SK-N-SH treated with all-trans-retinoic acid at 6 μM for 48 hours (cell line): ENCODE measurements at regions not wholly inside any gene's neighbourhood (a gene's known extent, or its start where the extent isn't known, plus 50 kb on each side); places are given as distances from the start of the nearest gene placed in this dataset.

Experiments
- ATAC-seq: fragments of 200-7000 bp; cut with Tn5 transposase; 3 replicates; pipeline ENCODE4 v1.9.1; 2020; ENCODE audit warnings: mild to moderate bottlenecking, moderate library complexity
- ARNTL ChIP-seq: fragments of 450-650 bp; formaldehyde crosslinking; IDR thresholded peaks from 2 replicates; pipeline ENCODE4 v1.5.0; 2020; ENCODE audit warnings: low read depth, mild to moderate bottlenecking, moderate library complexity, borderline replicate concordance
- BACH2 ChIP-seq: fragments of 250-450 bp; sonication (Bioruptor Pico); IDR thresholded peaks from 2 replicates; pipeline ENCODE4 v1.9.0; 2021; ENCODE audit warnings: mild to moderate bottlenecking, borderline replicate concordance
- CSDC2 ChIP-seq: fragments of 250-450 bp; sonication (Bioruptor Pico); IDR thresholded peaks from 2 replicates; pipeline ENCODE4 v1.5.0; 2020; ENCODE audit warnings: mild to moderate bottlenecking, moderate library complexity
- ESRRG ChIP-seq: fragments of 250-450 bp; sonication (Bioruptor Pico); IDR thresholded peaks from 2 replicates; pipeline ENCODE4 v1.6.1; 2021; ENCODE audit warnings: mild to moderate bottlenecking
- GLIS3 ChIP-seq: fragments of 250-450 bp; sonication (Bioruptor Pico); IDR thresholded peaks from 2 replicates; pipeline ENCODE4 v1.5.0; 2020; ENCODE audit warnings: mild to moderate bottlenecking, moderate library complexity
- ISL1 ChIP-seq: fragments of 250-450 bp; sonication (Bioruptor Pico); IDR thresholded peaks from 2 replicates; pipeline ENCODE4 v2.1.2; 2022; ENCODE audit warnings: mild to moderate bottlenecking, moderate library complexity
- OSR1 ChIP-seq: fragments of 250-450 bp; sonication (Bioruptor Pico); IDR thresholded peaks from 2 replicates; pipeline ENCODE4 v1.8.0; 2022; ENCODE audit warnings: moderate library complexity, mild to moderate bottlenecking, inconsistent platforms
- PPARA ChIP-seq: fragments of 250-450 bp; sonication (Bioruptor Pico); IDR thresholded peaks from 2 replicates; pipeline ENCODE4 v1.5.0; 2020; ENCODE audit warnings: mild to moderate bottlenecking, borderline replicate concordance
- RARB ChIP-seq: fragments of 250-450 bp; sonication (Bioruptor Pico); IDR thresholded peaks from 2 replicates; pipeline ENCODE4 v1.8.0; 2021; ENCODE audit warnings: mild to moderate bottlenecking, moderate library complexity
- TCF4 ChIP-seq: fragments of 250-450 bp; sonication (Bioruptor Pico); IDR thresholded peaks from 2 replicates; pipeline ENCODE4 v1.8.0; 2021; ENCODE audit warnings: mild to moderate bottlenecking, moderate library complexity, borderline replicate concordance
- TOX ChIP-seq: fragments of 250-450 bp; sonication (Bioruptor Pico); IDR thresholded peaks from 2 replicates; pipeline ENCODE4 v1.8.0; 2021; ENCODE audit warnings: mild to moderate bottlenecking, moderate library complexity, borderline replicate concordance
- ZC3H10 ChIP-seq: fragments of 250-450 bp; sonication (Bioruptor Pico); IDR thresholded peaks from 2 replicates; pipeline ENCODE4 v1.5.1; 2021; ENCODE audit warnings: mild to moderate bottlenecking, moderate library complexity
- ZFP3 ChIP-seq: fragments of 250-450 bp; sonication (Bioruptor Pico); IDR thresholded peaks from 2 replicates; pipeline ENCODE4 v1.5.0; 2020; ENCODE audit warnings: mild to moderate bottlenecking, moderate library complexity
- ZFP30 ChIP-seq: fragments of 450-650 bp; formaldehyde crosslinking; IDR thresholded peaks from 2 replicates; pipeline ENCODE4 v1.5.0; 2022; ENCODE audit warnings: mild to moderate bottlenecking, moderate library complexity
- ZNF565 ChIP-seq: fragments of 450-650 bp; formaldehyde crosslinking; conservative IDR thresholded peaks from 2 replicates; pipeline ENCODE4 v1.5.0; 2020; ENCODE audit warnings: low read depth, mild to moderate bottlenecking, moderate library complexity
- ZNF70 ChIP-seq: fragments of 450-650 bp; formaldehyde crosslinking; IDR thresholded peaks from 2 replicates; pipeline ENCODE4 v1.5.0; 2020; ENCODE audit warnings: mild to moderate bottlenecking, moderate library complexity
- TF ChIP-seq, protein P1 (sequence below): fragments of 250-450 bp; sonication (Bioruptor Pico); IDR thresholded peaks from 2 replicates; pipeline ENCODE4 v1.5.1; 2021; ENCODE audit warnings: mild to moderate bottlenecking, moderate library complexity
- TF ChIP-seq, protein P2 (sequence below): fragments of 250-450 bp; sonication (Bioruptor Pico); IDR thresholded peaks from 2 replicates; pipeline ENCODE4 v1.8.0; 2021; ENCODE audit warnings: low read depth, mild to moderate bottlenecking, moderate library complexity, borderline replicate concordance
- TF ChIP-seq, protein P3 (sequence below): fragments of 250-450 bp; sonication (Bioruptor Pico); IDR thresholded peaks from 2 replicates; pipeline ENCODE4 v1.8.0; 2020; ENCODE audit warnings: mild to moderate bottlenecking, moderate library complexity, borderline replicate concordance
- TF ChIP-seq, protein P4 (sequence below): fragments of 250-450 bp; sonication (Bioruptor Pico); IDR thresholded peaks from 2 replicates; pipeline ENCODE4 v1.5.0; 2020; ENCODE audit warnings: mild to moderate bottlenecking, moderate library complexity
- TF ChIP-seq, protein P5 (sequence below): fragments of 250-450 bp; sonication (Bioruptor Pico); IDR thresholded peaks from 2 replicates; pipeline ENCODE4 v1.5.1; 2020; ENCODE audit warnings: low read depth, mild to moderate bottlenecking, moderate library complexity

DNA sequence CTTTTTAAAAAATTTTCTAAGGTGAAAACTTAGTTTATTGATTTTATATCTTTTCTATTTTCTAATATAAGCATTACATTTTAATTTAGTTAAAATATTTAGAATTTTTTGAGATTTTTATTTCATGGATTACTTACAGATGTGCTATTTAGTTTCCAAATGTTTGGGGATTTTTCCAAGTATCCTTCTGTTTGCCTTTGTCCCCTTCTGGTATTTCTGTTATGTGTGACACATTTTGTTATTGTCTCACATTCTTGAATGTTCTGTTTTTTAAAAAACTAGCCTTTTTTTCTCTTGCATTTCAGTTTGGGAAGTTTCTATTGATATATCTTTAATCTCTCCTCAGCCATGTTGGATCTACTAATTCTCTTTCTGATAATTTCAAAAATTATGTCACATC, 234.9 kb downstream of the FAM170A start (continued):
- TF ChIP-seq ZFP30 (CRISPR knock-in tag) (no peak), GLIS3 (no peak), ZC3H10 (CRISPR knock-in tag) (no peak), ISL1 (no peak), ZFP3 (no peak)
- TF ChIP-seq, protein P1, sequence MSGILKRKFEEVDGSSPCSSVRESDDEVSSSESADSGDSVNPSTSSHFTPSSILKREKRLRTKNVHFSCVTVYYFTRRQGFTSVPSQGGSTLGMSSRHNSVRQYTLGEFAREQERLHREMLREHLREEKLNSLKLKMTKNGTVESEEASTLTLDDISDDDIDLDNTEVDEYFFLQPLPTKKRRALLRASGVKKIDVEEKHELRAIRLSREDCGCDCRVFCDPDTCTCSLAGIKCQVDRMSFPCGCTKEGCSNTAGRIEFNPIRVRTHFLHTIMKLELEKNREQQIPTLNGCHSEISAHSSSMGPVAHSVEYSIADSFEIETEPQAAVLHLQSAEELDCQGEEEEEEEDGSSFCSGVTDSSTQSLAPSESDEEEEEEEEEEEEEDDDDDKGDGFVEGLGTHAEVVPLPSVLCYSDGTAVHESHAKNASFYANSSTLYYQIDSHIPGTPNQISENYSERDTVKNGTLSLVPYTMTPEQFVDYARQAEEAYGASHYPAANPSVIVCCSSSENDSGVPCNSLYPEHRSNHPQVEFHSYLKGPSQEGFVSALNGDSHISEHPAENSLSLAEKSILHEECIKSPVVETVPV = no peak
- TF ChIP-seq, all 23 proteins: peak for 0

DNA sequence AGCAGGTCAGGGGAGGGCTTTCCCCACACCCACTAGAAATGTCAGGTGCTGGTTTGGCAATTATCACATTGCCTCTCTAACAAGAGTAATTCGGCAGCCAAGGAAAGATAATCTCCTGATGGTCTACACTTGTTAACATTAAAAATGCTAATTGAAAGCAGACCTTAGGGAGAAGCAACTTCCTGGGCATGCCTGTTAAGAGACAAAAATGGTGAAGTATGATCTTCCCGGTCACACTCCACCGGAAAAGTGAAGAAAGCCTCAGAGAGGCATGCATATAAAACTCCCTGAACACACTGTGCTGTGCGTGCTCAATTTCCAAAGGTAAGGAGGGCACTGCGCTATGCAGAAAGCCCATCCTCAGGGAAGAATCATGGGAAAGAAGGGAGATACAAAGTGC, 244.3 kb downstream of the FAM170A start:
- TF ChIP-seq OSR1 (CRISPR knock-in tag) = no peak
- no peak for TF ChIP-seq ESRRG
- TF ChIP-seq, protein P2, sequence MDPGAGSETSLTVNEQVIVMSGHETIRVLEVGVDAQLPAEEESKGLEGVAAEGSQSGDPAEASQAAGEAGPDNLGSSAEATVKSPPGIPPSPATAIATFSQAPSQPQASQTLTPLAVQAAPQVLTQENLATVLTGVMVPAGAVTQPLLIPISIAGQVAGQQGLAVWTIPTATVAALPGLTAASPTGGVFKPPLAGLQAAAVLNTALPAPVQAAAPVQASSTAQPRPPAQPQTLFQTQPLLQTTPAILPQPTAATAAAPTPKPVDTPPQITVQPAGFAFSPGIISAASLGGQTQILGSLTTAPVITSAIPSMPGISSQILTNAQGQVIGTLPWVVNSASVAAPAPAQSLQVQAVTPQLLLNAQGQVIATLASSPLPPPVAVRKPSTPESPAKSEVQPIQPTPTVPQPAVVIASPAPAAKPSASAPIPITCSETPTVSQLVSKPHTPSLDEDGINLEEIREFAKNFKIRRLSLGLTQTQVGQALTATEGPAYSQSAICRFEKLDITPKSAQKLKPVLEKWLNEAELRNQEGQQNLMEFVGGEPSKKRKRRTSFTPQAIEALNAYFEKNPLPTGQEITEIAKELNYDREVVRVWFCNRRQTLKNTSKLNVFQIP (CRISPR knock-in tag) = no peak
- no peak for TF ChIP-seq BACH2 (CRISPR knock-in tag)
- no peak for TF ChIP-seq TOX (CRISPR knock-in tag)
- TF ChIP-seq, protein P3, sequence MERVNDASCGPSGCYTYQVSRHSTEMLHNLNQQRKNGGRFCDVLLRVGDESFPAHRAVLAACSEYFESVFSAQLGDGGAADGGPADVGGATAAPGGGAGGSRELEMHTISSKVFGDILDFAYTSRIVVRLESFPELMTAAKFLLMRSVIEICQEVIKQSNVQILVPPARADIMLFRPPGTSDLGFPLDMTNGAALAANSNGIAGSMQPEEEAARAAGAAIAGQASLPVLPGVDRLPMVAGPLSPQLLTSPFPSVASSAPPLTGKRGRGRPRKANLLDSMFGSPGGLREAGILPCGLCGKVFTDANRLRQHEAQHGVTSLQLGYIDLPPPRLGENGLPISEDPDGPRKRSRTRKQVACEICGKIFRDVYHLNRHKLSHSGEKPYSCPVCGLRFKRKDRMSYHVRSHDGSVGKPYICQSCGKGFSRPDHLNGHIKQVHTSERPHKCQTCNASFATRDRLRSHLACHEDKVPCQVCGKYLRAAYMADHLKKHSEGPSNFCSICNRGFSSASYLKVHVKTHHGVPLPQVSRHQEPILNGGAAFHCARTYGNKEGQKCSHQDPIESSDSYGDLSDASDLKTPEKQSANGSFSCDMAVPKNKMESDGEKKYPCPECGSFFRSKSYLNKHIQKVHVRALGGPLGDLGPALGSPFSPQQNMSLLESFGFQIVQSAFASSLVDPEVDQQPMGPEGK (CRISPR knock-in tag) = no peak
- TF ChIP-seq ZFP3 = no peak
- TF ChIP-seq PPARA = no peak
- no peak for TF ChIP-seq GLIS3
- TF ChIP-seq ZFP30 (CRISPR knock-in tag) = no peak
- no peak for TF ChIP-seq ZC3H10 (CRISPR knock-in tag)
- TF ChIP-seq, protein P4, sequence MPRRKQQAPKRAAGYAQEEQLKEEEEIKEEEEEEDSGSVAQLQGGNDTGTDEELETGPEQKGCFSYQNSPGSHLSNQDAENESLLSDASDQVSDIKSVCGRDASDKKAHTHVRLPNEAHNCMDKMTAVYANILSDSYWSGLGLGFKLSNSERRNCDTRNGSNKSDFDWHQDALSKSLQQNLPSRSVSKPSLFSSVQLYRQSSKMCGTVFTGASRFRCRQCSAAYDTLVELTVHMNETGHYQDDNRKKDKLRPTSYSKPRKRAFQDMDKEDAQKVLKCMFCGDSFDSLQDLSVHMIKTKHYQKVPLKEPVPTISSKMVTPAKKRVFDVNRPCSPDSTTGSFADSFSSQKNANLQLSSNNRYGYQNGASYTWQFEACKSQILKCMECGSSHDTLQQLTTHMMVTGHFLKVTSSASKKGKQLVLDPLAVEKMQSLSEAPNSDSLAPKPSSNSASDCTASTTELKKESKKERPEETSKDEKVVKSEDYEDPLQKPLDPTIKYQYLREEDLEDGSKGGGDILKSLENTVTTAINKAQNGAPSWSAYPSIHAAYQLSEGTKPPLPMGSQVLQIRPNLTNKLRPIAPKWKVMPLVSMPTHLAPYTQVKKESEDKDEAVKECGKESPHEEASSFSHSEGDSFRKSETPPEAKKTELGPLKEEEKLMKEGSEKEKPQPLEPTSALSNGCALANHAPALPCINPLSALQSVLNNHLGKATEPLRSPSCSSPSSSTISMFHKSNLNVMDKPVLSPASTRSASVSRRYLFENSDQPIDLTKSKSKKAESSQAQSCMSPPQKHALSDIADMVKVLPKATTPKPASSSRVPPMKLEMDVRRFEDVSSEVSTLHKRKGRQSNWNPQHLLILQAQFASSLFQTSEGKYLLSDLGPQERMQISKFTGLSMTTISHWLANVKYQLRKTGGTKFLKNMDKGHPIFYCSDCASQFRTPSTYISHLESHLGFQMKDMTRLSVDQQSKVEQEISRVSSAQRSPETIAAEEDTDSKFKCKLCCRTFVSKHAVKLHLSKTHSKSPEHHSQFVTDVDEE = no peak
- TF ChIP-seq ZNF70 = no peak
- TF ChIP-seq ZNF565 (CRISPR knock-in tag) = no peak
- no peak for TF ChIP-seq ARNTL (CRISPR knock-in tag)
- TF ChIP-seq, protein P5, sequence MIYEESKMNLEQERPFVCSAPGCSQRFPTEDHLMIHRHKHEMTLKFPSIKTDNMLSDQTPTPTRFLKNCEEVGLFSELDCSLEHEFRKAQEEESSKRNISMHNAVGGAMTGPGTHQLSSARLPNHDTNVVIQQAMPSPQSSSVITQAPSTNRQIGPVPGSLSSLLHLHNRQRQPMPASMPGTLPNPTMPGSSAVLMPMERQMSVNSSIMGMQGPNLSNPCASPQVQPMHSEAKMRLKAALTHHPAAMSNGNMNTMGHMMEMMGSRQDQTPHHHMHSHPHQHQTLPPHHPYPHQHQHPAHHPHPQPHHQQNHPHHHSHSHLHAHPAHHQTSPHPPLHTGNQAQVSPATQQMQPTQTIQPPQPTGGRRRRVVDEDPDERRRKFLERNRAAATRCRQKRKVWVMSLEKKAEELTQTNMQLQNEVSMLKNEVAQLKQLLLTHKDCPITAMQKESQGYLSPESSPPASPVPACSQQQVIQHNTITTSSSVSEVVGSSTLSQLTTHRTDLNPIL (CRISPR knock-in tag) = no peak
- no peak for TF ChIP-seq TCF4 (CRISPR knock-in tag)
- no peak for TF ChIP-seq RARB (CRISPR knock-in tag)
- no peak for TF ChIP-seq CSDC2 (CRISPR knock-in tag)
- no peak for ATAC-seq

DNA sequence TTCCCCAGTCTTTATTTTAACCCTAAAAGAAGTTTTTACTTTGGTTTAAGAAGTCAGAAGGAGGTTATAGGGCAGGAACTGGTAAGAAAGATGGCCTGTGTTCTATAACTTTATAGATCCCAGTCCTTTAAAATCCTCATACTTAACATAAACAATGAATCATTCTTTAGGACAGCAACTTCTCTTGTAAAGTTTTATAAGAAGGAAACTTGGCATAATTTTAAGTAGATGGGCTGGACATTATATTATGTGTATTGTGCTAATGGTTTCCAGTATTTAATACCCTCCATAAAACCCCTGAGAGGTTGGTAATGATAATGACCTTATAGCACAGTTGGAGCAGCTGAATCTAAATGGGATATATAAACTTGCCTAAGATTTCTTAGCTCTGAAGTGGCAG, 247.2 kb downstream of the FAM170A start:
- no peak for ATAC-seq
- TF ChIP-seq ZFP3 (no peak), ZNF70 (no peak), RARB (CRISPR knock-in tag) (no peak), ESRRG (no peak), PPARA (no peak), GLIS3 (no peak)
- TF ChIP-seq, protein P1 = no peak
- TF ChIP-seq, protein P2 (CRISPR knock-in tag) = no peak
- TF ChIP-seq, protein P4 = no peak
